ENCODE measurements at regions not wholly inside any gene's neighbourhood (a gene's known extent, or its start where the extent isn't known, plus 50 kb on each side); places are given as distances from the start of the nearest gene placed in this dataset.

GRCh38 chr13:85527316-85527715 lies 271.9 kb downstream of the SLITRK6 start:
- no peaks in the 10 kb centered on the region for H3K9me3 Mint-ChIP-seq
- no peak overlapping the region for H3K4me3 ChIP-seq
- no peaks in the 10 kb centered on the region for H4K20me1 ChIP-seq (replicated peaks; ENCODE audit: insufficient read depth)
- H3K4me1 ChIP-seq (ENCODE audit: insufficient read depth) = no peaks in the 10 kb centered on the region
- H3K4me2 ChIP-seq = no peak overlapping the region
- H3K27me3 Mint-ChIP-seq (ENCODE audit: insufficient read depth, low read depth, poor library complexity) = no peaks in the 10 kb centered on the region
- H3K4me3 Mint-ChIP-seq = no peak overlapping the region
- no peak overlapping the region for H3K27ac Mint-ChIP-seq
- ATAC-seq = no peak
- no peaks in the 10 kb centered on the region for H3F3A ChIP-seq (replicated peaks; ENCODE audit: low read depth)
- TF ChIP-seq ZNF114 (CRISPR knock-in tag; IDR thresholded peaks at IDR 0.05) (no peak), CTCF (conservative IDR thresholded peaks at IDR 0.05; ENCODE audit: low read depth in 2 of 2) (no peak), CREB1 (CRISPR knock-in tag; IDR thresholded peaks at IDR 0.05; ENCODE audit: low read depth) (no peak), ZNF331 (CRISPR knock-in tag; IDR thresholded peaks at IDR 0.05; ENCODE audit: low read depth) (no peak), EZH2phosphoT487 (IDR thresholded peaks at IDR 0.05; ENCODE audit: unreplicated experiment) (no peak), EZH2 (IDR thresholded peaks at IDR 0.05; ENCODE audit: low read depth, unreplicated experiment) (no peak), POLR2AphosphoS5 (IDR thresholded peaks at IDR 0.05; ENCODE audit: low read depth) (no peak), STAT1 (IDR thresholded peaks at IDR 0.05; ENCODE audit: unreplicated experiment) (no peak), JUNB (IDR thresholded peaks at IDR 0.05; ENCODE audit: unreplicated experiment) (no peak), REST (IDR thresholded peaks at IDR 0.05; ENCODE audit: unreplicated experiment) (no peak), NANOG (IDR thresholded peaks at IDR 0.05; ENCODE audit: borderline replicate concordance) (no peak)
- TF ChIP-seq, protein P1, sequence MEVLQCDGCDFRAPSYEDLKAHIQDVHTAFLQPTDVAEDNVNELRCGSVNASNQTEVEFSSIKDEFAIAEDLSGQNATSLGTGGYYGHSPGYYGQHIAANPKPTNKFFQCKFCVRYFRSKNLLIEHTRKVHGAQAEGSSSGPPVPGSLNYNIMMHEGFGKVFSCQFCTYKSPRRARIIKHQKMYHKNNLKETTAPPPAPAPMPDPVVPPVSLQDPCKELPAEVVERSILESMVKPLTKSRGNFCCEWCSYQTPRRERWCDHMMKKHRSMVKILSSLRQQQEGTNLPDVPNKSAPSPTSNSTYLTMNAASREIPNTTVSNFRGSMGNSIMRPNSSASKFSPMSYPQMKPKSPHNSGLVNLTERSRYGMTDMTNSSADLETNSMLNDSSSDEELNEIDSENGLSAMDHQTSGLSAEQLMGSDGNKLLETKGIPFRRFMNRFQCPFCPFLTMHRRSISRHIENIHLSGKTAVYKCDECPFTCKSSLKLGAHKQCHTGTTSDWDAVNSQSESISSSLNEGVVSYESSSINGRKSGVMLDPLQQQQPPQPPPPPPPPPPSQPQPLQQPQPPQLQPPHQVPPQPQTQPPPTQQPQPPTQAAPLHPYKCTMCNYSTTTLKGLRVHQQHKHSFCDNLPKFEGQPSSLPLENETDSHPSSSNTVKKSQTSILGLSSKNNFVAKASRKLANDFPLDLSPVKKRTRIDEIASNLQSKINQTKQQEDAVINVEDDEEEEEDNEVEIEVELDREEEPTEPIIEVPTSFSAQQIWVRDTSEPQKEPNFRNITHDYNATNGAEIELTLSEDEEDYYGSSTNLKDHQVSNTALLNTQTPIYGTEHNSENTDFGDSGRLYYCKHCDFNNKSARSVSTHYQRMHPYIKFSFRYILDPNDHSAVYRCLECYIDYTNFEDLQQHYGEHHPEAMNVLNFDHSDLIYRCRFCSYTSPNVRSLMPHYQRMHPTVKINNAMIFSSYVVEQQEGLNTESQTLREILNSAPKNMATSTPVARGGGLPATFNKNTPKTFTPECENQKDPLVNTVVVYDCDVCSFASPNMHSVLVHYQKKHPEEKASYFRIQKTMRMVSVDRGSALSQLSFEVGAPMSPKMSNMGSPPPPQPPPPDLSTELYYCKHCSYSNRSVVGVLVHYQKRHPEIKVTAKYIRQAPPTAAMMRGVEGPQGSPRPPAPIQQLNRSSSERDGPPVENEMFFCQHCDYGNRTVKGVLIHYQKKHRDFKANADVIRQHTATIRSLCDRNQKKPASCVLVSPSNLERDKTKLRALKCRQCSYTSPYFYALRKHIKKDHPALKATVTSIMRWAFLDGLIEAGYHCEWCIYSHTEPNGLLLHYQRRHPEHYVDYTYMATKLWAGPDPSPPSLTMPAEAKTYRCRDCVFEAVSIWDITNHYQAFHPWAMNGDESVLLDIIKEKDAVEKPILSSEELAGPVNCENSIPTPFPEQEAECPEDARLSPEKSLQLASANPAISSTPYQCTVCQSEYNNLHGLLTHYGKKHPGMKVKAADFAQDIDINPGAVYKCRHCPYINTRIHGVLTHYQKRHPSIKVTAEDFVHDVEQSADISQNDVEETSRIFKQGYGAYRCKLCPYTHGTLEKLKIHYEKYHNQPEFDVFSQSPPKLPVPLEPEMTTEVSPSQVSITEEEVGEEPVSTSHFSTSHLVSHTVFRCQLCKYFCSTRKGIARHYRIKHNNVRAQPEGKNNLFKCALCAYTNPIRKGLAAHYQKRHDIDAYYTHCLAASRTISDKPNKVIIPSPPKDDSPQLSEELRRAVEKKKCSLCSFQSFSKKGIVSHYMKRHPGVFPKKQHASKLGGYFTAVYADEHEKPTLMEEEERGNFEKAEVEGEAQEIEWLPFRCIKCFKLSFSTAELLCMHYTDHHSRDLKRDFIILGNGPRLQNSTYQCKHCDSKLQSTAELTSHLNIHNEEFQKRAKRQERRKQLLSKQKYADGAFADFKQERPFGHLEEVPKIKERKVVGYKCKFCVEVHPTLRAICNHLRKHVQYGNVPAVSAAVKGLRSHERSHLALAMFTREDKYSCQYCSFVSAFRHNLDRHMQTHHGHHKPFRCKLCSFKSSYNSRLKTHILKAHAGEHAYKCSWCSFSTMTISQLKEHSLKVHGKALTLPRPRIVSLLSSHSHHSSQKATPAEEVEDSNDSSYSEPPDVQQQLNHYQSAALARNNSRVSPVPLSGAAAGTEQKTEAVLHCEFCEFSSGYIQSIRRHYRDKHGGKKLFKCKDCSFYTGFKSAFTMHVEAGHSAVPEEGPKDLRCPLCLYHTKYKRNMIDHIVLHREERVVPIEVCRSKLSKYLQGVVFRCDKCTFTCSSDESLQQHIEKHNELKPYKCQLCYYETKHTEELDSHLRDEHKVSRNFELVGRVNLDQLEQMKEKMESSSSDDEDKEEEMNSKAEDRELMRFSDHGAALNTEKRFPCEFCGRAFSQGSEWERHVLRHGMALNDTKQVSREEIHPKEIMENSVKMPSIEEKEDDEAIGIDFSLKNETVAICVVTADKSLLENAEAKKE (CRISPR knock-in tag; IDR thresholded peaks at IDR 0.05) = no peak
- TF ChIP-seq, protein P2, sequence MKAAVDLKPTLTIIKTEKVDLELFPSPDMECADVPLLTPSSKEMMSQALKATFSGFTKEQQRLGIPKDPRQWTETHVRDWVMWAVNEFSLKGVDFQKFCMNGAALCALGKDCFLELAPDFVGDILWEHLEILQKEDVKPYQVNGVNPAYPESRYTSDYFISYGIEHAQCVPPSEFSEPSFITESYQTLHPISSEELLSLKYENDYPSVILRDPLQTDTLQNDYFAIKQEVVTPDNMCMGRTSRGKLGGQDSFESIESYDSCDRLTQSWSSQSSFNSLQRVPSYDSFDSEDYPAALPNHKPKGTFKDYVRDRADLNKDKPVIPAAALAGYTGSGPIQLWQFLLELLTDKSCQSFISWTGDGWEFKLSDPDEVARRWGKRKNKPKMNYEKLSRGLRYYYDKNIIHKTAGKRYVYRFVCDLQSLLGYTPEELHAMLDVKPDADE (IDR thresholded peaks at IDR 0.05) = no peak
- no peaks in the 10 kb centered on the region for H3K27me3 ChIP-seq (ENCODE audit: insufficient read depth)
- H3K4me1 Mint-ChIP-seq = no peaks in the 10 kb centered on the region
- no peaks in the 10 kb centered on the region for H3K36me3 ChIP-seq (ENCODE audit: insufficient read depth)
- H3K79me2 ChIP-seq (replicated peaks; ENCODE audit: insufficient read depth) = no peaks in the 10 kb centered on the region
- H3K9me2 ChIP-seq (ENCODE audit: insufficient read depth) = no peaks in the 10 kb centered on the region
- no peak overlapping the region for H3K27ac ChIP-seq (ENCODE audit: low read depth)
- H3K36me3 Mint-ChIP-seq (ENCODE audit: low read depth) = no peaks in the 10 kb centered on the region
- no peak overlapping the region for H2AFZ ChIP-seq
- no peak for DNase-seq (ENCODE audit: low spot score)
